Activated naive CD4-positive, alpha-beta T cell treated with anti-CD3 and anti-CD28 coated beads, Interleukin-2, amount 50 U/mL, for 24 hours (primary cell): ENCODE measurements at regions not wholly inside any gene's neighbourhood (a gene's known extent, or its start where the extent isn't known, plus 50 kb on each side); places are given as distances from the start of the nearest gene placed in this dataset.
"Not testable (repeated sequence)": the region's sequence is repeated elsewhere in the genome, so short reads cannot be mapped to it uniquely, and the experiment has no call there.

Experiments used
- H3K27ac Mint-ChIP-seq: one replicate; pipeline ENCODE4 v1.8.0; 2021; ENCODE audit warnings: mild to moderate bottlenecking, mixed read lengths
- H3K27me3 Mint-ChIP-seq: one replicate; pipeline ENCODE4 v1.8.0; 2021; ENCODE audit warnings: mixed read lengths
- H3K36me3 Mint-ChIP-seq: one replicate; pipeline ENCODE4 v1.8.0; 2021; ENCODE audit warnings: mixed read lengths
- H3K4me1 Mint-ChIP-seq: one replicate; pipeline ENCODE4 v1.8.0; 2021; ENCODE audit warnings: mixed read lengths
- H3K4me3 Mint-ChIP-seq: one replicate; pipeline ENCODE4 v1.8.0; 2021; ENCODE audit warnings: mild to moderate bottlenecking, mixed read lengths
- H3K9me3 Mint-ChIP-seq: one replicate; pipeline ENCODE4 v1.8.0; 2021; ENCODE audit warnings: mixed read lengths

DNA sequence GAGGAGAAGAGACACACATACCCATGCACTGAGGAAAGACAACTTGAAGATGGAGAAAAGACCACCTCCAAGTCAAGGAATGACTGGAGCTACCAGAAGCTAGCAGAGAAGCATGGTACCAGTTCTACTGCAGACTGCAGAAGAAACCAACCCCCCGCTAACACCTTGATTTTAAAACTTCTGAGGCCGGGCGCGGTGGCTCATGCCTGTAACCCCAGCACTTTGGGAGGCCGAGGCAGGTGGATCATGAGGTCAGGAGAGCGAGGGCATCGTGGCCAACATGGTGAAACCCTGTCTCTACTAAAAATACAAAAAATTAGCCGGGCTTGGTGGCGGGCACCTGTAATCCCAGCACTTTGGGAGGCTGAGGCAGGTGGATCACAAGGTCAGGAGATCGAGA is 240.0 kb downstream of the ASMT start:
- H3K27me3 Mint-ChIP-seq, H3K4me3 Mint-ChIP-seq, H3K36me3 Mint-ChIP-seq, H3K27ac Mint-ChIP-seq, H3K4me1 Mint-ChIP-seq, H3K9me3 Mint-ChIP-seq: not testable (repeated sequence)

DNA sequence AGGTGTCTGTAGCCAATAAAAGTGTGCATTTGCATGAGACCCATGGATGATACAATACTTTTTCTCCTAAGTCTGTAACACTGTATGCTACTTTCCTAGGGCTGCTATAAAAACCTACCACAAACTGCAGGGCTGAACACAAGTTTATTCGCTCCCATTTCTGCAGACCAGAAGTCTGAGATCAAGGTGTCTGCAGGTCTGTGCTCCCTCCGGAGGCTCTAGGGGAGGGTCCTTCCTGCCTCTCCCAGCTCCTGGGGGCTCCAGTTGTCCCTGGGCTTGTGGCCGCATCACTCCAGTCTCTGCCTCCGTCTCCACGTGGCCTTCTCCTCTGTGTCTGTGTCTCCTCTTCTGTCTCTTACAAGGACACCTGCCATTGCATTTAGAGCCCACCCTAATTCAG is 244.4 kb downstream of the ASMT start:
- not testable (repeated sequence) for H3K27ac Mint-ChIP-seq, H3K27me3 Mint-ChIP-seq, H3K4me1 Mint-ChIP-seq, H3K4me3 Mint-ChIP-seq, H3K9me3 Mint-ChIP-seq, H3K36me3 Mint-ChIP-seq

DNA sequence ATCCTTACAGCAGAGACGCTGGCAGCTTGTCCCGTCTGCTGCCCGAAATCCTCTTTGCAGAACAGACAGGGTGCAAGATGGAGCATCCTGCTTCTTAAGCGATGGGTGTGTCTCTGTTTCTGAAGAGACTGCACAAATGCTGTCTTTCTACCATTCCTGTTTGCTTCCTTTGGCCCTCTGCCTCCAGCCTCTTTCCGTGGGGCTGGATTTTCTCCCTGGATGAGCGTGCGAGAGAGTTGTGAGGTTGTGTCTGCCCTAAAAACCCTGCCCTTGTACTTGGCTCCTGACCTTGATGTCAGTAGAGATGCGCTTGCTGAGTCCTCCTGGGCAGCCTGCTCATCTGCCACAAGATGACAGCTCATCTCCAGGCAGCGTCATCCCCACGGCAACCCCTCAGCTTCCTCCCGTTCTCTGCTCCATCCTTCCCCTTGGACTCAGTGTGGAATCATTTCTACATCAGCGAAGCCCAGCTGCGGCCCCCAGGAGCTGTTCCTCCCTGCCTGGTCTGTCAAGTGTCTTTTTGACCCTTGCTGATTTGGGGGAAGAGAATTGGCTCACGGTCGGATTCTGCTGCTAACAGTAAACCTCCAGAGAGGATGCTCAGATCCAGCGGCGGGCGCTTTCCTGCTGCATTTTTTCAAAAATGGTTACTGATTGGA is 246.2 kb downstream of the ASMT start:
- Mint-ChIP-seq H3K27ac (no peak overlapping the region), H3K4me3 (no peak overlapping the region), H3K9me3 (no peaks in the 10 kb centered on the region), H3K36me3 (no peaks in the 10 kb centered on the region), H3K4me1 (no peaks in the 10 kb centered on the region), H3K27me3 (peaks cover 7% of the 10 kb centered on the region)

DNA sequence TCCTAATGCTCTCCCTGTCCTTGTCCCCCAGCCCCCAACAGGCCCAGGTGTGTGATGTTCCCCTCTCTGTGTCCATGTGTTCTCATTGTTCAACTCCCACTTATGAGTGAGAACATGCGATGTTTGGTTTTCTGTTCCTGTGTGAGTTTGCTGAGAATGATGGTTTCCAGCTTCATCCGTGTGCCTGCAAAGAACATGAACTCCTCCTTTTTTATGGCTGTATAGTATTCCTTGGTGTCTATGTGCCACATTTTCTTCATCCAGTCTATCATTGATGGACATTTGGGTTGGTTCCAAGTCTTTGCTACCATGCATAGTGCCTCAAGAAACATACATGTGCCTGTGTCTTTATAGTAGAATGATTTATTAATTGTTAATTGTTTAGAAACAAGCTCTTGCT is 249.1 kb downstream of the ASMT start:
- H3K4me3 Mint-ChIP-seq, H3K4me1 Mint-ChIP-seq, H3K9me3 Mint-ChIP-seq: not testable (repeated sequence)

DNA sequence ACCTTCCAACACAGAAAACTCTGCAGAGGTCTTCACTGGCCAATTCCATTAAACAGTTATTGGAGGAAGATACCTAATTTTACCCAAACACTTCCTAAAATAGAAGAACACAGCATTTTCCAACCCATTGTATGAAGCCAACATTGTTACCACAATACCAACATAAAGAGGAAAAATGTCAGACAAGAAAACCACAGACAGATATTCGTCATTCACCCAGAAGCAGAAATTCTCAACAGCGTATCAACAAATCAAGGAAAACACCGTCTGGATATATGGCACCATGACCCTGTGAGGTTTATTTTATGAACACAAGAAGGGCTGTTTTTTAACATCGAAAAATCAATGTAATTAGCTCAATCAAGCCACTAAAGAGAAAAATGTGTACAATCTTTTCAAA is 255.6 kb downstream of the ASMT start:
- H3K36me3 Mint-ChIP-seq: no peaks in the 10 kb centered on the region
- no peak overlapping the region for H3K27ac Mint-ChIP-seq
- no peaks in the 10 kb centered on the region for H3K9me3 Mint-ChIP-seq
- no peak overlapping the region for H3K4me3 Mint-ChIP-seq
- H3K27me3 Mint-ChIP-seq: peaks cover 1% of the 10 kb centered on the region
- H3K4me1 Mint-ChIP-seq: no peaks in the 10 kb centered on the region

More for the DNA sequence above, 249.1 kb downstream of the ASMT start:
- H3K36me3 Mint-ChIP-seq, H3K27ac Mint-ChIP-seq, H3K27me3 Mint-ChIP-seq: not testable (repeated sequence)

DNA sequence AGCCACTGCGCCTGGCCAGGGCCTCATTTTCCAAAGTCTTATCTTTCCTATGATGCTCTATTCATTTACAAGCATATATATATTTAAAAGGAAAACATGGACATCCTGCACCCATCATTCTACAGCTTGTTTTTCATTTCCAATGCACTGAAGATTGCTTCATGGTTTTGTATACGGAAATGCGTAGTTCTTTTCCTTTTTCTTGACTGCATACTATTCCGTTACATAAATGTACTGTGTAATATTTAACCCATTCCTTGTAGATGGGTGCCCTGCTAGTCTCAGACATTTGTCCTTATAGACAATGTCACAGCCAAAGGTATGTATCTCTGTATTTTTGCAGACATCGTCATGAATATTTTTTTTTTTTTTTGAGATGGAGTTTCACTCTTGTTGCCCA is 257.0 kb downstream of the ASMT start:
- no peak overlapping the region for H3K27ac Mint-ChIP-seq
- peaks cover 2% of the 10 kb centered on the region for H3K27me3 Mint-ChIP-seq
- H3K4me3 Mint-ChIP-seq: no peak overlapping the region
- H3K4me1 Mint-ChIP-seq: no peaks in the 10 kb centered on the region
- no peaks in the 10 kb centered on the region for H3K36me3 Mint-ChIP-seq
- H3K9me3 Mint-ChIP-seq: no peaks in the 10 kb centered on the region

DNA sequence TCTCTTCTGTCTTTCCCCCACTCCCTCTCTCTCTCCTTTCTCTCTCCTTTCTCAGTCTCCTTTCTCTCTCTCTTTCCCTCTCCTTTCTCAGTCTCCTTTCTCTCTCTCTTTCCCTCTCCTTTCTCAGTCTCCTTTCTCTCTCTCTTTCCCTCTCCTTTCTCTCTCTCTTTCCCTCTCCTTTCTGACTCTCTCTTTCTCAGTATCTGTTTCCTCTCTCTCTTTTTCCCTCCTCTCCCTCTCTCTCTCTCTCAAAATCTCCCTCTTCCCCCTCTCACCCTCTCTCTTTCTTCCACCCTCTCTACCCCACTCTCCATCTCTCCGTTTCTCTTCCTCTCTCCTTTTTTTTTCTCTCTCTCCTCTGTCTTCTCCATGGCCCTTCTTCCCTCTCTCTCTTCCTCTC is 258.8 kb downstream of the ASMT start:
- H3K36me3 Mint-ChIP-seq: peaks cover 2% of the 10 kb centered on the region
- H3K9me3 Mint-ChIP-seq: peaks cover 8% of the 10 kb centered on the region
- H3K27me3 Mint-ChIP-seq: peaks cover 9% of the 10 kb centered on the region
- H3K27ac Mint-ChIP-seq: no peak overlapping the region
- no peaks in the 10 kb centered on the region for H3K4me1 Mint-ChIP-seq
- no peak overlapping the region for H3K4me3 Mint-ChIP-seq

DNA sequence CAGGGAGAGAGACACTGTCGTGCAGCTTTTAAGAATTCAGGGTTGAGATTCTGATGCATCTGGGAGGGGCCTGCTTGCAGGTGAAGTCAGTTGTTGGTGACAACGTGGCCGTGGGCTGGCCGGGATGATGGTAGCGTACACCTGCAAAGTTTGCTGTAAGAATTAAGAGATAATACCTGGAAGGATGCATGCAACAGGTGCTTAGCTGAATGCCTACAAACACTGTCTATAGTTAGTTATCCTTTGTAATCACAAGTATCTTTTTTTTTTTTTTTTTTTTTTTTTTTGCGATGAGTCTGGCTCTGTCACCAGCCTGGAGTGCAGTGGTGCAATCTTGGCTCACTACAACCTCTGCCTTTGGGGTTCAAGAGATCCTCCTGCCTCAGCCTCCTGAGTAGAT is 259.6 kb downstream of the ASMT start:
- H3K4me3 Mint-ChIP-seq: no peak overlapping the region
- H3K27ac Mint-ChIP-seq: no peak overlapping the region
- no peaks in the 10 kb centered on the region for H3K4me1 Mint-ChIP-seq
- peaks cover 2% of the 10 kb centered on the region for H3K36me3 Mint-ChIP-seq
- H3K27me3 Mint-ChIP-seq: peaks cover 9% of the 10 kb centered on the region
- peaks cover 8% of the 10 kb centered on the region for H3K9me3 Mint-ChIP-seq

DNA sequence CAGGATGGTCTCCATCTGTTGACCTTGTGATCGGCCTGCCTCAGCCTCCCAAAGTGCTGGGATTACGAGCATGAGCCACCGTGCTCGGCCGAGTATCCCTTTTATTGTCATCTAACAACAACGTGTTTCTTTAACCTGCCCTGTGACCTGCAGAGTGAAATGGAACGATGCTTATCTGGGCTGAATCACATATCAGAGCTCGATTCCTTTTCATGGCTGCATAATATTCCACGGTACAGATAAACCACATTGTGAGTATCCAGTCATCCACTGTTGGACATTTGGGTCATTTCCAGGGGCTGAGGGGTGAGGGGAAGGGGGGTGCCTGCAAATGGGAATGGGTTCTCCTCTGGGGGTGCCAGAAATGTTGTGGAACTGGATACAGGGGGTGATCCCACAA is 260.0 kb downstream of the ASMT start:
- H3K4me1 Mint-ChIP-seq: no peaks in the 10 kb centered on the region
- H3K9me3 Mint-ChIP-seq: peaks cover 8% of the 10 kb centered on the region
- peaks cover 2% of the 10 kb centered on the region for H3K36me3 Mint-ChIP-seq
- no peak overlapping the region for H3K4me3 Mint-ChIP-seq
- H3K27ac Mint-ChIP-seq: no peak overlapping the region
- peaks cover 10% of the 10 kb centered on the region for H3K27me3 Mint-ChIP-seq

DNA sequence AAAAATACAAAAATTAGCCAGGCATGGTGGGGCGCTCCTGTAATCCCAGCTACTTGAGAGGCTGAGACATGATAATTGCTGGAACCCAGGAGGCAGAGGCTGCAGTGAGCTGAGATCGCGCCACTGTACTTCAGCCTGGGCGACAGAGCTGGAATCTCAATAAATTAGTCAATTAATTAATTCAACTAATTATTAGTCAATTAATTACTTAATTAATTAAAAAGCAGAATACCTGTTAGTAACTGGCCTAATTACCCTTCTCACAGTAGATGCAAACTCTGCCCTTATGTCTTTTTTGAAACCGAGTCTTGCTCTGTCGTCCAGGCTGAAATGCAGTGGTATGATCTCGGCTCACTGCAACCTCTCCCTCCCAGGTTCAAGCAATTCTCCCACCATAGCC is 261.2 kb downstream of the ASMT start:
- no peaks in the 10 kb centered on the region for H3K4me1 Mint-ChIP-seq
- H3K27me3 Mint-ChIP-seq: peaks cover 11% of the 10 kb centered on the region
- H3K9me3 Mint-ChIP-seq: peaks cover 8% of the 10 kb centered on the region
- no peak overlapping the region for H3K27ac Mint-ChIP-seq
- H3K4me3 Mint-ChIP-seq: no peak overlapping the region
- peaks cover 2% of the 10 kb centered on the region for H3K36me3 Mint-ChIP-seq

DNA sequence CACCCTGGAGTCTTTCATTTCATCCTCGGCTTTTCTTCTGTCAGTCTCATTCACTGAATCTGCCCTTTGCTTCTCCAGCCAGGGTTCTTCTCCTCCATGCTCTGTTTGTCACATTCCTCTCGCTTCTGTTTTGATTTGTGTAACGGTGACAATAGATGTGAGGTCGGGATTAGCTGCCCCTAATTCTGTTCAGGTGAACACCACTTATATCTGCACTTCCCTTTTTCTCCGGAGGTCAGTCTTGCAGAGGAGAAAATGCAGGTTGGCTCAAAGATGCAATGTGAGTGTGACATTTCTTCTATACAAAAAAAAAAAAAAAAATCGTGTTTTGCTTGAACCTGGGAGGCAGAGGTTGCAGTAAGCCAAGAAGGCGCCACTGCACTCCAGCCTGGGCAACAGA is 262.9 kb downstream of the ASMT start:
- Mint-ChIP-seq H3K36me3 (peaks cover 2% of the 10 kb centered on the region), H3K4me3 (no peak overlapping the region), H3K27ac (no peak overlapping the region), H3K9me3 (peaks cover 8% of the 10 kb centered on the region), H3K27me3 (peaks cover 11% of the 10 kb centered on the region), H3K4me1 (no peaks in the 10 kb centered on the region)

DNA sequence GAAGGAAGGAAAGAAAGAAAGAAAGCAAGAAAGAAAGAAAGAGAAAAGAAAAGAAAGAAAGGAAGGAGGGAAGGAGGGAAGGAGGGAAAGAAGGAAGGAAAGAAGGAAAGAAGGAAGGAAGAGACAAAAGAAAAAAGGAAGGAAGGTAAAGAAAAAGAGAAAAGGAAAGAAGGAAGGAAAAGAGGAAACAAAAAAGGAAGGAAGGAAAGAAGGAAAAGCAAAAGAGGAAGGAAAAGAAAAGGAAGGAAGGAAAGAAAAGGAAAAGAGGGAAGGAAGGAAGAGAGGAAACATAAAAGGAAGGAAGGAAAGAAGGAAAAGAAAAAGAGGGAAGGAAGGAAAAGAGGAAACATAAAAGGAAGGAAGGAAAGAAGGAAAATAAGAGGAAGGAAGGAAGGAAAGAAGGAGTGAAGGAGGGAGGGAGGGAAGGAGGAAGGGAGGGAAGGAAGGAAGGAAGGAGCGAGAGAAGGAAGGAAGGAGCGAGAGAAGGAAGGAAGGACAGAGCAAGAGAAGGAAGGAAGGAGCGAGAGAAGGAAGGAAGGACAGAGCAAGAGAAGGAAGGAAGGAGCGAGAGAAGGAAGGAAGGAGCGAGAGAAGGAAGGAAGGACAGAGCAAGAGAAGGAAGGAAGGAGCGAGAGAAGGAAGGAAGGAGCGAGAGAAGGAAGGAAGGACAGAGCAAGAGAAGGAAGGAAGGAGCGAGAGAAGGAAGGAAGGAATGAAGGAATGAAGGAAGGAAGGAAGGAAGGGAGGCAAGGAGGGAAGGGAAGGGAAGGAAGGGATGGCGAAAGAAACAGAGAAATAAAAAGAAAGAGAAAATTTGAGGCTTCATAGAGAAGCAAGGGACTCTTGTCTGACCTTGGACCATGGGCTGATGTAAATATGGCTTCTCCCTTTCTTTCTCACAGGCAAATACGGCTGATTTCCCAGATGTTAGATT is 266.3 kb downstream of the ASMT start:
- Mint-ChIP-seq H3K27me3 (peaks cover 16% of the 10 kb centered on the region), H3K9me3 (peaks cover 16% of the 10 kb centered on the region)
- not testable (repeated sequence) for H3K36me3 Mint-ChIP-seq, H3K27ac Mint-ChIP-seq, H3K4me1 Mint-ChIP-seq, H3K4me3 Mint-ChIP-seq

DNA sequence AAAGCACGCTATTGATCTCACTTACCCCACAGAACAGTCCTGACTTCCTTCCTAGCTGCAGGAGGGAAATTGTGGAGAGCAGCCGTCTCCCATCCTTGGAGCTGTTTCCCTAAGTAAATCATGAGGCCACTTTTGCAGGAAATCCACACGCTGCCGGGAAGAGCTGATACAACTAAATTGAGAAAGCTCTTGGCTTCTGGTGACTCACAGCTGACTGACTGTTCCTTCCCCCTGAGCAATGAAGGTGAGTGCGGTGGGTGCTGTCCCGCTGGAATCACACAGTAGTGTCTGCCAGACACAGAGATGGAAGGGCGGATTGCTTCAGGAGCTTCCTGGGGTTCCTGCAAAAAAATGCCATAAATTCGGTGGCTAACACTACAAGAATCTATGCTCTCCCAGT is 268.9 kb downstream of the ASMT start:
- peaks cover 7% of the 10 kb centered on the region for H3K9me3 Mint-ChIP-seq
- H3K27me3 Mint-ChIP-seq: peaks cover 9% of the 10 kb centered on the region
- no peaks in the 10 kb centered on the region for H3K36me3 Mint-ChIP-seq
- H3K4me3 Mint-ChIP-seq: no peak overlapping the region
- no peak overlapping the region for H3K27ac Mint-ChIP-seq
- no peaks in the 10 kb centered on the region for H3K4me1 Mint-ChIP-seq

DNA sequence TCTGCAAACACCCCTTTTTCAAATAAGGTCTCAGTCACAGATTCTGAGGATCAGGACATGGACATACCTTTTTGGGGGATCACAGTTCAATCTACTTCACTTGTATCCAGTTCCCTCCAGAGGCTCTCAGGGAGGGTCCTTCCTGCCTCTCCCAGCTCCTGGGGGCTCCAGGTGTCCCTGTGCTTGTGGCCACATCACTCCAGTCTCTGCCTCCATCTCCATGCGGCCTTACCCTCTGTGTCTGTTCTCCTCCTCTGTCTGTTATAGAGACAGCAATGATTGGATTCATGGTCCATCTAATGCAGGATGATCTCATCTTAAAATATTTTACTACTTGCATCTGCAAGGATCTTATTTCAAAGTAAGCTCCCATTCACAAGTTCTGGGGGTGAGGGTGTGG is 269.6 kb downstream of the ASMT start:
- Mint-ChIP-seq H3K4me3 (no peak overlapping the region), H3K36me3 (no peaks in the 10 kb centered on the region), H3K27me3 (peaks cover 10% of the 10 kb centered on the region), H3K27ac (no peak overlapping the region), H3K4me1 (no peaks in the 10 kb centered on the region), H3K9me3 (peaks cover 7% of the 10 kb centered on the region)

DNA sequence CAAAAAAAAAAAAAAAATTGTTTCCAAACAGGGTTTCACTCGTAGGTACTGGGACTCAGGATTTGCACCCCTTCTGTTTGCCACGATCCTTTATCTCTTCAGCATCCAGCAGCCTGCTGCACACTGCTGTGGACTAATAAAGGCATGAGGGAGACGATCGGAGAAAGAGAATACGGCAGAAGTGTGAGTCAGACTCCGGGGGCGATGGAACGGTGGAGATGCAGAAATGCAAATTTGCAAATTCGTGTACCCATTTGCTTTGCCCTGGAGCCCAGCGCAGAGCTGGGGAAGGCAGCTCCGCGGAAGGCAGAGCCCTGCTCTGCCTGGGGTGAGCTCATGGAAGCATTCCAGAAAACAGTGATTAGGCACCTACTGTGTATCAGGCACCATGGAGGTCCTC is 270.3 kb downstream of the ASMT start:
- Mint-ChIP-seq H3K36me3 (no peaks in the 10 kb centered on the region), H3K4me1 (no peaks in the 10 kb centered on the region)

DNA sequence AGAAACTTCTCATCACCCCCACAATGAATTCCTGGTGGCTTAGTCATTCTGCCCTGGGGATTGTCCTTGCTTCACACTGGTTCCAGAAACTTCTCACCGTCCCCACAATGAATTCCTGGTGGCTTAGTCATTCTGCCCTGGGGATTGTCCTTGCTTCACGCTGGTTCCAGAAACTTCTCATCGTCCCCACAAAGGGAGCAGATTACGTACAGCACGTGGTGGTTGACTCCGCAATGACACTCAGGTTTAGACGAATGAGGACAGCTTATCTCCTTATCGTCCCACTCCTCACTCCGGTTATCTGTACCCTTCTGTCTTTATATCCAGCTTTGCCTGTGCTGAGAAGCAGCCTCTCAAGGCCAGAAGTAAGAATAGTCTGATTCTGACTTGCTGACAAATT is 273.4 kb downstream of the ASMT start:
- not testable (repeated sequence) for H3K4me3 Mint-ChIP-seq, H3K36me3 Mint-ChIP-seq, H3K27ac Mint-ChIP-seq, H3K27me3 Mint-ChIP-seq, H3K4me1 Mint-ChIP-seq
- H3K9me3 Mint-ChIP-seq: peaks cover 12% of the 10 kb centered on the region

More for the DNA sequence above, 270.3 kb downstream of the ASMT start:
- Mint-ChIP-seq H3K9me3 (peaks cover 7% of the 10 kb centered on the region), H3K27ac (no peak overlapping the region), H3K27me3 (peaks cover 9% of the 10 kb centered on the region), H3K4me3 (no peak overlapping the region)

DNA sequence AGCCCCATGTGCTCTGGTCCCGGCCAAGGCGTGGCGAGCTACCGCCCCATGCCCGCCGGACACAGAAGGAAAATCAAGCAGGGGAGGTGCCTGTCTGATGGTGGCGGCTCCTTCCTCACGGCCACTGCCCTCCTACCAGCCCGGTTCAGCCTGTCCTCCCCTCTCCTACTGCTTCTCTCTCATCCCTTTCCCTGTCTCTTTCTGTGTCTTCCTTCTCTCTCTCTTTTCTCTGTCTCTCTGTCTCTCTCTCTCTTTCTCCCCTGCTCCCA is 279.1 kb downstream of the ASMT start:
- Mint-ChIP-seq H3K36me3 (no peaks in the 10 kb centered on the region), H3K27me3 (peaks cover 2% of the 10 kb centered on the region), H3K4me3 (no peak overlapping the region), H3K9me3 (peaks cover 5% of the 10 kb centered on the region), H3K27ac (no peak overlapping the region), H3K4me1 (no peaks in the 10 kb centered on the region)
